WTC11 (cell line): ENCODE measurements at regions not wholly inside any gene's neighbourhood (a gene's known extent, or its start where the extent isn't known, plus 50 kb on each side); places are given as distances from the start of the nearest gene placed in this dataset.

ENCODE experiments used
- ATAC-seq: fragments of 200-7000 bp; cut with Tn5 transposase; 2 replicates; pipeline ENCODE4 v1.10.0; 2021; ENCODE audit warnings: mild to moderate bottlenecking, moderate library complexity
- CTCF ChIA-PET: fragments of 300-600 bp; sonication (Branson Sonifier 250); formaldehyde crosslinking; loops from one replicate; lab custom pipeline; 2021; ENCODE audit warnings: antibody characterized with exemption; lab: Charles Lee
- POLR2A ChIA-PET: fragments of 350-600 bp; sonication (Branson Sonifier 250); formaldehyde crosslinking; loops from one replicate; lab custom pipeline; 2021; ENCODE audit warnings: antibody characterized with exemption; lab: Charles Lee
- DNase-seq: peaks from one replicate; pipeline ENCODE4 v3.0.0; 2021; ENCODE audit warnings: low spot score
- H3K27ac Mint-ChIP-seq: 2 replicates; pipeline ENCODE4 v1.8.0; 2021; ENCODE audit warnings: mixed read lengths
- H3K27me3 Mint-ChIP-seq: 2 replicates; pipeline ENCODE4 v1.8.0; 2021; ENCODE audit warnings: low read depth, mild to moderate bottlenecking, moderate library complexity, mixed read lengths
- H3K36me3 Mint-ChIP-seq: 2 replicates; pipeline ENCODE4 v1.8.0; 2021; ENCODE audit warnings: mixed read lengths
- H3K4me1 Mint-ChIP-seq: 2 replicates; pipeline ENCODE4 v1.8.0; 2022; ENCODE audit warnings: mixed read lengths
- H3K4me3 Mint-ChIP-seq: 2 replicates; pipeline ENCODE4 v1.8.0; 2021; ENCODE audit warnings: mild to moderate bottlenecking, moderate library complexity, mixed read lengths
- H3K9me3 Mint-ChIP-seq: 2 replicates; pipeline ENCODE4 v1.8.0; 2021; ENCODE audit warnings: mixed read lengths
- ATF6 ChIP-seq: sonication (generic); formaldehyde crosslinking; IDR thresholded peaks from 2 replicates; pipeline ENCODE4 v1.8.1; 2023; ENCODE audit warnings: mild to moderate bottlenecking, missing genetic modification reagents
- CDX4 ChIP-seq: fragments of 250-450 bp; sonication (Bioruptor Pico); IDR thresholded peaks from 2 replicates; pipeline ENCODE4 v1.9.0; 2021; ENCODE audit warnings: moderate library complexity, mild to moderate bottlenecking, inconsistent platforms, borderline replicate concordance
- CREM ChIP-seq: sonication (generic); formaldehyde crosslinking; IDR thresholded peaks from 2 replicates; pipeline ENCODE4 v1.8.1; 2022; ENCODE audit warnings: mild to moderate bottlenecking, missing genetic modification reagents, moderate library complexity
- E2F1 ChIP-seq: sonication (generic); formaldehyde crosslinking; IDR thresholded peaks from 2 replicates; pipeline ENCODE4 v1.8.0; 2022; ENCODE audit warnings: mild to moderate bottlenecking, missing genetic modification reagents
- ERG ChIP-seq: fragments of 250-450 bp; sonication (Bioruptor Pico); IDR thresholded peaks from 2 replicates; pipeline ENCODE4 v1.8.0; 2021; ENCODE audit warnings: mild to moderate bottlenecking
- FOXJ3 ChIP-seq: sonication (generic); formaldehyde crosslinking; IDR thresholded peaks from 2 replicates; pipeline ENCODE4 v1.9.0; 2021; ENCODE audit warnings: missing genetic modification reagents, mild to moderate bottlenecking, borderline replicate concordance
- GABPB1 ChIP-seq: sonication (generic); formaldehyde crosslinking; IDR thresholded peaks from 2 replicates; pipeline ENCODE4 v1.8.1; 2023; ENCODE audit warnings: mild to moderate bottlenecking, missing genetic modification reagents
- HMGXB4 ChIP-seq: sonication (generic); formaldehyde crosslinking; IDR thresholded peaks from 2 replicates; pipeline ENCODE4 v1.8.1; 2023; ENCODE audit warnings: mild to moderate bottlenecking, moderate library complexity, missing genetic modification reagents
- PRDM15 ChIP-seq: sonication (generic); formaldehyde crosslinking; IDR thresholded peaks from 2 replicates; pipeline ENCODE4 v1.8.0; 2022; ENCODE audit warnings: missing genetic modification reagents
- PRRX2 ChIP-seq: fragments of 250-450 bp; sonication (Bioruptor Pico); IDR thresholded peaks from 2 replicates; pipeline ENCODE4 v1.8.0; 2021; ENCODE audit warnings: mild to moderate bottlenecking
- SMAD3 ChIP-seq: sonication (generic); formaldehyde crosslinking; IDR thresholded peaks from 2 replicates; pipeline ENCODE4 v1.8.0; 2022; ENCODE audit warnings: missing genetic modification reagents, mild to moderate bottlenecking, borderline replicate concordance
- SOX15 ChIP-seq: fragments of 250-450 bp; sonication (Bioruptor Pico); IDR thresholded peaks from 2 replicates; pipeline ENCODE4 v1.9.0; 2021; ENCODE audit warnings: mild to moderate bottlenecking
- ZBTB43 ChIP-seq: sonication (generic); formaldehyde crosslinking; IDR thresholded peaks from 2 replicates; pipeline ENCODE4 v1.8.1; 2023; ENCODE audit warnings: mild to moderate bottlenecking, missing genetic modification reagents
- ZNF138 ChIP-seq: sonication (generic); formaldehyde crosslinking; conservative IDR thresholded peaks from 2 replicates; pipeline ENCODE4 v1.8.1; 2022; ENCODE audit warnings: mild to moderate bottlenecking, moderate library complexity, missing genetic modification reagents
- ZNF219 ChIP-seq: sonication (generic); formaldehyde crosslinking; IDR thresholded peaks from 2 replicates; pipeline ENCODE4 v1.8.0; 2023; ENCODE audit warnings: missing genetic modification reagents, mild to moderate bottlenecking, borderline replicate concordance
- ZNF532 ChIP-seq: fragments of 250-450 bp; sonication (Bioruptor Pico); IDR thresholded peaks from 2 replicates; pipeline ENCODE4 v1.9.0; 2021; ENCODE audit warnings: mild to moderate bottlenecking, borderline replicate concordance
- ZSCAN18 ChIP-seq: fragments of 250-450 bp; sonication (Bioruptor Pico); IDR thresholded peaks from 2 replicates; pipeline ENCODE4 v2.1.2; 2022; ENCODE audit warnings: mild to moderate bottlenecking, moderate library complexity

- TF ChIP-seq ZNF532 (no peak), PRRX2 (CRISPR knock-in tag) (no peak)
- TF ChIP-seq, all 79 proteins: peak for 0
Measured at GRCh38 chr16:59469266-59469665, 735.1 kb upstream of the GOT2 start (continued).

GRCh38 chr16:59463776-59464175 is 729.7 kb upstream of the GOT2 start:
- CTCF ChIA-PET = no interaction called here
- ATAC-seq (no peak), DNase-seq (no peak)
- H3K4me1 Mint-ChIP-seq = no peaks in the 10 kb centered on the region
- no peak overlapping the region for H3K27ac Mint-ChIP-seq
- H3K36me3 Mint-ChIP-seq = no peaks in the 10 kb centered on the region
- no peak overlapping the region for H3K4me3 Mint-ChIP-seq
- no peaks in the 10 kb centered on the region for H3K27me3 Mint-ChIP-seq
- H3K9me3 Mint-ChIP-seq = no peaks in the 10 kb centered on the region
- POLR2A ChIA-PET = no interaction called here
- TF ChIP-seq FOXJ3 (no peak), SOX15 (no peak), ZSCAN18 (no peak), HMGXB4 (CRISPR knock-in tag) (no peak), CDX4 (CRISPR knock-in tag) (no peak), CREM (CRISPR knock-in tag) (no peak), ZBTB43 (CRISPR knock-in tag) (no peak), GABPB1 (CRISPR knock-in tag) (no peak), SMAD3 (CRISPR knock-in tag) (no peak), ATF6 (CRISPR knock-in tag) (no peak), PRDM15 (CRISPR knock-in tag) (no peak), E2F1 (CRISPR knock-in tag) (no peak), ZNF219 (CRISPR knock-in tag) (no peak), ERG (no peak), ZNF138 (CRISPR knock-in tag) (no peak)
